Activated T-cell treated with anti-CD3 and anti-CD28 coated beads, Interleukin-2, amount 50 U/mL, for 4 hours (primary cell): ENCODE measurements at regions not wholly inside any gene's neighbourhood (a gene's known extent, or its start where the extent isn't known, plus 50 kb on each side); places are given as distances from the start of the nearest gene placed in this dataset.

Source experiments
- ATAC-seq, 2 donors: fragments of 200-7000 bp; cut with Tn5 transposase; one replicate each; pipeline ENCODE4 v1.10.0; 2021
- DNase-seq: peaks from one replicate; pipeline ENCODE4 v3.0.0-alpha.2; 2020
- H3K27me3 Mint-ChIP-seq: one replicate; pipeline ENCODE4 v1.8.0; 2021; ENCODE audit warnings: low read depth, mixed read lengths
- H3K36me3 Mint-ChIP-seq: one replicate; pipeline ENCODE4 v1.8.0; 2022; ENCODE audit warnings: mixed read lengths; ENCODE audit not compliant: insufficient read depth
- H3K4me1 Mint-ChIP-seq: one replicate; pipeline ENCODE4 v1.8.0; 2021; ENCODE audit warnings: low read depth, mixed read lengths
- H3K4me3 Mint-ChIP-seq: one replicate; pipeline ENCODE4 v1.8.0; 2021; ENCODE audit warnings: mild to moderate bottlenecking, moderate library complexity, mixed read lengths
- H3K9me3 Mint-ChIP-seq: one replicate; pipeline ENCODE4 v1.8.0; 2021; ENCODE audit warnings: mixed read lengths

GRCh38 chr21:28671549-28672195 is 321.0 kb downstream of the LTN1 start:
- DNase-seq (no peak), ATAC-seq (no peak)
- Mint-ChIP-seq H3K36me3 (peaks cover 13% of the 10 kb centered on the region), H3K27me3 (no peaks in the 10 kb centered on the region), H3K9me3 (no peaks in the 10 kb centered on the region), H3K4me3 (no peak overlapping the region), H3K4me1 (peaks cover 5% of the 10 kb centered on the region)

GRCh38 chr21:28669971-28670653 is 322.6 kb downstream of the LTN1 start:
- no peak overlapping the region for H3K4me3 Mint-ChIP-seq
- no peak for DNase-seq
- H3K36me3 Mint-ChIP-seq = peaks cover 13% of the 10 kb centered on the region
- H3K27me3 Mint-ChIP-seq = no peaks in the 10 kb centered on the region
- H3K4me1 Mint-ChIP-seq = peaks cover 5% of the 10 kb centered on the region
- H3K9me3 Mint-ChIP-seq = no peaks in the 10 kb centered on the region
- no peak for ATAC-seq

GRCh38 chr21:28669321-28669720 is 323.4 kb downstream of the LTN1 start:
- peaks cover 5% of the 10 kb centered on the region for H3K4me1 Mint-ChIP-seq
- no peak overlapping the region for H3K4me3 Mint-ChIP-seq
- no peaks in the 10 kb centered on the region for H3K9me3 Mint-ChIP-seq
- ATAC-seq (no peak), DNase-seq (no peak)
- no peaks in the 10 kb centered on the region for H3K27me3 Mint-ChIP-seq
- H3K36me3 Mint-ChIP-seq = peaks cover 13% of the 10 kb centered on the region

GRCh38 chr21:28663754-28664153 is 328.9 kb downstream of the LTN1 start:
- H3K36me3 Mint-ChIP-seq = peaks cover under 1% of the 10 kb centered on the region
- H3K4me3 Mint-ChIP-seq = no peak overlapping the region
- DNase-seq (no peak), ATAC-seq (no peak)
- H3K9me3 Mint-ChIP-seq = no peaks in the 10 kb centered on the region
- H3K4me1 Mint-ChIP-seq = no peaks in the 10 kb centered on the region
- H3K27me3 Mint-ChIP-seq = no peaks in the 10 kb centered on the region

- DNase-seq (no peak), ATAC-seq (no peak)
- H3K27me3 Mint-ChIP-seq = no peaks in the 10 kb centered on the region
- no peak overlapping the region for H3K4me3 Mint-ChIP-seq
- no peaks in the 10 kb centered on the region for H3K4me1 Mint-ChIP-seq
- H3K9me3 Mint-ChIP-seq = no peaks in the 10 kb centered on the region
- no peaks in the 10 kb centered on the region for H3K36me3 Mint-ChIP-seq
Measured at GRCh38 chr21:28663111-28663693, 329.5 kb downstream of the LTN1 start.

GRCh38 chr21:28657566-28657965 is 335.1 kb downstream of the LTN1 start:
- H3K9me3 Mint-ChIP-seq = no peaks in the 10 kb centered on the region
- no peaks in the 10 kb centered on the region for H3K36me3 Mint-ChIP-seq
- ATAC-seq (no peak), DNase-seq (no peak)
- no peak overlapping the region for H3K4me3 Mint-ChIP-seq
- peaks cover 5% of the 10 kb centered on the region for H3K4me1 Mint-ChIP-seq
- H3K27me3 Mint-ChIP-seq = no peaks in the 10 kb centered on the region

GRCh38 chr21:28655471-28655870 is 337.2 kb downstream of the LTN1 start:
- peaks cover 5% of the 10 kb centered on the region for H3K4me1 Mint-ChIP-seq
- H3K36me3 Mint-ChIP-seq = no peaks in the 10 kb centered on the region
- DNase-seq (no peak), ATAC-seq (no peak)
- no peak overlapping the region for H3K4me3 Mint-ChIP-seq
- H3K27me3 Mint-ChIP-seq = no peaks in the 10 kb centered on the region
- H3K9me3 Mint-ChIP-seq = no peaks in the 10 kb centered on the region

- ATAC-seq (no peak), DNase-seq (no peak)
- no peaks in the 10 kb centered on the region for H3K27me3 Mint-ChIP-seq
- H3K4me1 Mint-ChIP-seq = peaks cover 5% of the 10 kb centered on the region
- no peaks in the 10 kb centered on the region for H3K36me3 Mint-ChIP-seq
- no peak overlapping the region for H3K4me3 Mint-ChIP-seq
- no peaks in the 10 kb centered on the region for H3K9me3 Mint-ChIP-seq
Measured at GRCh38 chr21:28654406-28654805, 338.3 kb downstream of the LTN1 start.

- no peak overlapping the region for H3K4me3 Mint-ChIP-seq
- DNase-seq = no peak
- no peaks in the 10 kb centered on the region for H3K27me3 Mint-ChIP-seq
- no peaks in the 10 kb centered on the region for H3K9me3 Mint-ChIP-seq
- H3K4me1 Mint-ChIP-seq = no peaks in the 10 kb centered on the region
- peaks cover 1% of the 10 kb centered on the region for H3K36me3 Mint-ChIP-seq
- no peak for ATAC-seq
Measured at GRCh38 chr21:28644762-28645161, 347.9 kb downstream of the LTN1 start.

- H3K9me3 Mint-ChIP-seq = no peaks in the 10 kb centered on the region
- no peaks in the 10 kb centered on the region for H3K27me3 Mint-ChIP-seq
- no peak overlapping the region for H3K4me3 Mint-ChIP-seq
- DNase-seq = no peak
- H3K4me1 Mint-ChIP-seq = no peaks in the 10 kb centered on the region
- H3K36me3 Mint-ChIP-seq = peaks cover 8% of the 10 kb centered on the region
- no peak for ATAC-seq
Measured at GRCh38 chr21:28642891-28643290, 349.8 kb downstream of the LTN1 start.

GRCh38 chr21:28641731-28642130 is 350.9 kb downstream of the LTN1 start:
- Mint-ChIP-seq H3K36me3 (peaks cover 8% of the 10 kb centered on the region), H3K9me3 (no peaks in the 10 kb centered on the region), H3K27me3 (no peaks in the 10 kb centered on the region), H3K4me3 (no peak overlapping the region), H3K4me1 (peaks cover 5% of the 10 kb centered on the region)
- no peak for ATAC-seq
- DNase-seq = no peak

GRCh38 chr21:28640326-28640725 is 352.4 kb downstream of the LTN1 start:
- no peak for ATAC-seq
- H3K36me3 Mint-ChIP-seq = peaks cover 8% of the 10 kb centered on the region
- H3K4me3 Mint-ChIP-seq = no peak overlapping the region
- no peaks in the 10 kb centered on the region for H3K9me3 Mint-ChIP-seq
- no peak for DNase-seq
- peaks cover 10% of the 10 kb centered on the region for H3K4me1 Mint-ChIP-seq
- H3K27me3 Mint-ChIP-seq = no peaks in the 10 kb centered on the region

GRCh38 chr21:28639737-28640136 is 352.9 kb downstream of the LTN1 start:
- no peak for ATAC-seq
- Mint-ChIP-seq H3K27me3 (no peaks in the 10 kb centered on the region), H3K36me3 (peaks cover 8% of the 10 kb centered on the region), H3K9me3 (no peaks in the 10 kb centered on the region), H3K4me1 (peaks cover 10% of the 10 kb centered on the region), H3K4me3 (no peak overlapping the region)
- no peak for DNase-seq

- peak; percentile 65 to 82 for ATAC-seq
- peaks cover 7% of the 10 kb centered on the region for H3K36me3 Mint-ChIP-seq
- DNase-seq = no peak
- H3K4me1 Mint-ChIP-seq = peaks cover 13% of the 10 kb centered on the region
- no peak overlapping the region for H3K4me3 Mint-ChIP-seq
- no peaks in the 10 kb centered on the region for H3K27me3 Mint-ChIP-seq
- H3K9me3 Mint-ChIP-seq = no peaks in the 10 kb centered on the region
Measured at GRCh38 chr21:28636752-28637691, 355.7 kb downstream of the LTN1 start.
